DND-41 (cell line): ENCODE measurements at regions not wholly inside any gene's neighbourhood (a gene's known extent, or its start where the extent isn't known, plus 50 kb on each side); places are given as distances from the start of the nearest gene placed in this dataset.

Experiments used
- ATAC-seq: fragments of 200-7000 bp; cut with Tn5 transposase; 3 replicates; pipeline ENCODE4 v1.9.1; 2021; ENCODE audit warnings: low read depth; ENCODE audit not compliant: insufficient read depth
- DNase-seq: peaks from one replicate; pipeline ENCODE4 v3.0.0-alpha.2; 2020
- H2AFZ ChIP-seq: 2 replicates; pipeline ENCODE4 v1.6.0; 2012; ENCODE audit warnings: low read depth, low read length
- H3K27ac ChIP-seq: 2 replicates; pipeline ENCODE4 v1.5.1; 2012; ENCODE audit warnings: low read length, inconsistent platforms
- H3K27me3 ChIP-seq: fragments of 200-600 bp; sonication (generic); 2 replicates; pipeline ENCODE4 v1.6.0; 2012; ENCODE audit warnings: low read length, mild to moderate bottlenecking, inconsistent platforms; ENCODE audit not compliant: insufficient read depth, poor library complexity
- H3K36me3 ChIP-seq: 2 replicates; pipeline ENCODE4 v1.5.1; 2012; ENCODE audit warnings: low read length, inconsistent platforms; ENCODE audit not compliant: insufficient read depth
- H3K4me1 ChIP-seq: 2 replicates; pipeline ENCODE4 v1.5.1; 2012; ENCODE audit warnings: mild to moderate bottlenecking, low read length; ENCODE audit not compliant: insufficient read depth
- H3K4me2 ChIP-seq: 2 replicates; pipeline ENCODE4 v1.6.0; 2012; ENCODE audit warnings: mild to moderate bottlenecking, moderate library complexity, low read length, inconsistent platforms; ENCODE audit not compliant: insufficient read depth
- H3K4me3 ChIP-seq, 2 experiments: fragments of 200-600 bp in 1 of 2; shearing (Covaris generic) in 1 of 2; 2 replicates each; pipeline ENCODE4 v1.5.1; 2012 to 2016; ENCODE audit warnings: inconsistent platforms in 2 of 2, low read length in 2 of 2, mild to moderate bottlenecking in 2 of 2, low read depth in 1 of 2, moderate library complexity in 1 of 2
- H3K79me2 ChIP-seq: 2 replicates; pipeline ENCODE4 v1.6.0; 2012; ENCODE audit warnings: low read length, inconsistent platforms; ENCODE audit not compliant: insufficient read depth
- H3K9ac ChIP-seq: 2 replicates; pipeline ENCODE4 v1.6.0; 2012; ENCODE audit warnings: low read depth, mild to moderate bottlenecking, inconsistent platforms, low read length, moderate library complexity
- H3K9me3 ChIP-seq: 2 replicates; pipeline ENCODE4 v1.5.1; 2012; ENCODE audit warnings: low read length, moderate library complexity, mild to moderate bottlenecking, inconsistent platforms; ENCODE audit not compliant: insufficient read depth, severe bottlenecking
- H4K20me1 ChIP-seq: 2 replicates; pipeline ENCODE4 v1.6.0; 2012; ENCODE audit warnings: low read length; ENCODE audit not compliant: insufficient read depth
- CTCF ChIP-seq: IDR thresholded peaks from 2 replicates; pipeline ENCODE4 v1.5.1; 2012; ENCODE audit warnings: borderline replicate concordance, low read length, moderate library complexity, mild to moderate bottlenecking; ENCODE audit not compliant: poor library complexity, severe bottlenecking; ENCODE audit errors: extremely low read depth
- EZH2 ChIP-seq: IDR thresholded peaks from 3 replicates; pipeline ENCODE4 v1.6.1; 2012; ENCODE audit warnings: borderline replicate concordance, low read depth, mild to moderate bottlenecking, moderate library complexity, low read length, inconsistent platforms; ENCODE audit not compliant: severe bottlenecking

- no peak overlapping the region for H3K4me3 ChIP-seq
- no peak for DNase-seq
Measured at GRCh38 chr6:133187657-133188453, 53.3 kb upstream of the EYA4 start.

GRCh38 chr6:133190912-133191311, 50.2 kb upstream of the EYA4 start:
- ATAC-seq = no peak
- no peaks in the 10 kb centered on the region; the same call in 1 of the 2 replicates for H4K20me1 ChIP-seq
- no peaks in the 10 kb centered on the region for H3K79me2 ChIP-seq
- H3K36me3 ChIP-seq = no peaks in the 10 kb centered on the region
- H3K9me3 ChIP-seq = no peaks in the 10 kb centered on the region
- DNase-seq = no peak
- no peak overlapping the region for H3K4me2 ChIP-seq
- no peak overlapping the region for H3K27ac ChIP-seq
- no peak overlapping the region for H3K4me3 ChIP-seq
- no peaks in the 10 kb centered on the region for H3K4me1 ChIP-seq
- H3K27me3 ChIP-seq = peaks cover 7% of the 10 kb centered on the region
- H3K9ac ChIP-seq = no peak overlapping the region
- no peak overlapping the region for H2AFZ ChIP-seq
- no peak for TF ChIP-seq CTCF
- TF ChIP-seq EZH2 = no peak

More at GRCh38 chr6:133187657-133188453, 53.3 kb upstream of the EYA4 start:
- no peaks in the 10 kb centered on the region; the same call in 1 of the 2 replicates for H4K20me1 ChIP-seq
- H3K27me3 ChIP-seq = peaks cover 7% of the 10 kb centered on the region
- no peaks in the 10 kb centered on the region for H3K79me2 ChIP-seq
- H3K9me3 ChIP-seq = no peaks in the 10 kb centered on the region
- no peak for ATAC-seq
- no peak overlapping the region for H3K27ac ChIP-seq
- H3K9ac ChIP-seq = no peak overlapping the region
- no peak overlapping the region for H3K4me2 ChIP-seq
- H2AFZ ChIP-seq = no peak overlapping the region
- no peak for TF ChIP-seq EZH2
- no peak for TF ChIP-seq CTCF
- H3K4me1 ChIP-seq = no peaks in the 10 kb centered on the region
- no peaks in the 10 kb centered on the region for H3K36me3 ChIP-seq

- Histone ChIP-seq H3K4me1 (no peaks in the 10 kb centered on the region), H3K4me3 (no peak overlapping the region), H3K4me2 (no peak overlapping the region), H3K27me3 (peaks cover 7% of the 10 kb centered on the region), H3K27ac (no peak overlapping the region), H3K9ac (no peak overlapping the region), H3K9me3 (no peaks in the 10 kb centered on the region), H4K20me1 (no peaks in the 10 kb centered on the region; the same call in 1 of the 2 replicates), H2AFZ (no peak overlapping the region), H3K36me3 (no peaks in the 10 kb centered on the region), H3K79me2 (no peaks in the 10 kb centered on the region)
- ATAC-seq = no peak
- TF ChIP-seq CTCF = no peak
- no peak for TF ChIP-seq EZH2
- no peak for DNase-seq
Measured at GRCh38 chr6:133191323-133191722, 49.8 kb upstream of the EYA4 start.
